Tibial nerve (tissue), 4 donors: ENCODE measurements at regions not wholly inside any gene's neighbourhood (a gene's known extent, or its start where the extent isn't known, plus 50 kb on each side); places are given as distances from the start of the nearest gene placed in this dataset.

Experiments used
- DNase-seq, 2 donors: peaks; one replicate each; pipeline ENCODE4 v3.0.0-alpha.2; 2019; ENCODE audit warnings: low spot score in 2 of 2
- H3K27ac ChIP-seq, 4 donors: fragments of 200-600 bp; sonication (generic) in 3 of 4; one replicate each; pipeline ENCODE4 v1.5.1; 2017 to 2019; ENCODE audit warnings: mild to moderate bottlenecking in 1 of 4
- H3K27me3 ChIP-seq, 2 donors: fragments of 200-600 bp; sonication (generic) in 1 of 2; one replicate each; pipeline versions ENCODE4 v1.5.1 to v1.6.0; 2017 to 2019
- H3K36me3 ChIP-seq, 3 donors: fragments of 200-600 bp; sonication (generic); one replicate each; pipeline ENCODE4 v1.5.1; 2018 to 2019
- H3K4me1 ChIP-seq, 4 donors: fragments of 200-600 bp; sonication (generic) in 3 of 4; one replicate each; pipeline ENCODE4 v1.5.1; 2017 to 2019
- H3K4me3 ChIP-seq, 4 donors: fragments of 200-600 bp; sonication (generic) in 3 of 4; one replicate each; pipeline ENCODE4 v1.5.1; 2017 to 2019; ENCODE audit warnings: mild to moderate bottlenecking in 1 of 4, moderate library complexity in 1 of 4
- H3K9me3 ChIP-seq, 4 donors: fragments of 200-600 bp; sonication (generic) in 3 of 4; one replicate each; pipeline ENCODE4 v1.5.1; 2017 to 2019
- EP300 ChIP-seq, 2 donors: sonication (generic); formaldehyde crosslinking; IDR thresholded peaks; one replicate each; pipeline ENCODE4 v1.6.1; 2017; ENCODE audit warnings: antibody characterized with exemption in 2 of 2, mild to moderate bottlenecking in 1 of 2
- POLR2A ChIP-seq, 2 donors: fragments of 450-650 bp; IDR thresholded peaks; one replicate each; pipeline ENCODE4 v1.6.1; 2017; ENCODE audit warnings: antibody characterized with exemption in 2 of 2, mild to moderate bottlenecking in 2 of 2, moderate library complexity in 2 of 2
- WGBS, 2 donors: methylation state at CpG; one replicate each; pipeline ENCODE4 v1.1.5; 2018; 5-methylcytosine and 5-hydroxymethylcytosine counted together
- TF ChIP-seq, protein P1 (sequence below), 5 experiments: fragments of 200-600 bp in 3 of 5; fragments of 450-650 bp in 2 of 5; sonication (generic) in 3 of 5; IDR thresholded peaks; one replicate each; pipeline ENCODE4 v1.5.1; 2016 to 2019; ENCODE audit warnings: antibody characterized with exemption in 5 of 5, mild to moderate bottlenecking in 3 of 5, moderate library complexity in 2 of 5

DNA sequence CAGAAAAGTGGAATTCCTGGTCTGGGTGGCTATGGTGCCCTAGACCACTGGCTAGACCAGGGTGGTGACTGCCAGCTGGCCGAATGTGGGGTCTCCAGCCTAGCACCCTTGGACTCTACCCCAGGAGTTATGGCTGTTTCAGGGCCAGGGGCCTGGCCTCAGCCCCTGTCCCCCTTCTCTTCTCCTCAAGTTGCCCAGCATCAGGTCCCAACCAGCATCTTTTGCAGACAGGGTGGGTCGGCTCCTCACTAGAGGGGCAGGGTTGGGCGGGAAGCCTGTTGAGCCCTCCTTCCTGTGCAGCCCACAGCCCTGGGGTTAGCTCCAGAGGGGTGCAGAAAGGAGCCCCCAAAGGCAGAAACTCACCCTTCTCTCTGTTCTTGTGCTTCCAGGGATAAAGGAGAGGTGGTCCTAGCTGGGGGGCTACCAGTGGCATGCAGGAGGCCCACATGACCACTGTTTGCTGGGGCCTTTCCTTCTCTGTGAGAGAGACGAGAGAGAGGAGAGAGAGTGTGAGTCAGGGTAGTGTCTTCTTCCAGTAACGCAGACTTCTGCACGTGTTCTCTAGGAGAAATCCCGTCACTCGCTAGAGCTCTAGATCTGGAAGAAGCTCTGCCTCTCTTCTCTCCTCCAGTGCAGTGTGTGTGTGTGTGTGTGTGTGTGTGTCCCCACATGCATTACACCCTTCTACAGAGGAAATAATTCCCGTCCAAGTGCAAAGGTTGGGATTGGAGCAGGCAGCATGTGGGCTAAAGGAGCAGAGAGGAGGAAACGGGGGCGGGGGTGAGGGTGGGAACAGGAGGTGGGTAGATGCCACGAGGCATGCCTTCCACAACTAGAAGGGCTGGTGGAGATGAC, 209.4 kb downstream of the SEC14L1 start:
- Histone ChIP-seq H3K4me3 (no peak overlapping the region), H3K27ac (peak overlapping the region in 3 of 4 donors; percentile 23 to 81 (median 80)), H3K4me1 (peaks cover 0 to 64% (median 35%) of the 10 kb centered on the region in 4 donors), H3K27me3 (no peaks in the 10 kb centered on the region), H3K9me3 (no peaks in the 10 kb centered on the region), H3K36me3 (no peaks in the 10 kb centered on the region)
- DNase-seq, result peak in 1 of 2 donors; percentile 8
- WGBS, 2 donors, result 36% methylated on average over 11 of the region's 12 CpGs
- TF ChIP-seq POLR2A (IDR thresholded peaks at IDR 0.05) (no peak), EP300 (IDR thresholded peaks at IDR 0.05) (no peak)
- TF ChIP-seq, protein P1, sequence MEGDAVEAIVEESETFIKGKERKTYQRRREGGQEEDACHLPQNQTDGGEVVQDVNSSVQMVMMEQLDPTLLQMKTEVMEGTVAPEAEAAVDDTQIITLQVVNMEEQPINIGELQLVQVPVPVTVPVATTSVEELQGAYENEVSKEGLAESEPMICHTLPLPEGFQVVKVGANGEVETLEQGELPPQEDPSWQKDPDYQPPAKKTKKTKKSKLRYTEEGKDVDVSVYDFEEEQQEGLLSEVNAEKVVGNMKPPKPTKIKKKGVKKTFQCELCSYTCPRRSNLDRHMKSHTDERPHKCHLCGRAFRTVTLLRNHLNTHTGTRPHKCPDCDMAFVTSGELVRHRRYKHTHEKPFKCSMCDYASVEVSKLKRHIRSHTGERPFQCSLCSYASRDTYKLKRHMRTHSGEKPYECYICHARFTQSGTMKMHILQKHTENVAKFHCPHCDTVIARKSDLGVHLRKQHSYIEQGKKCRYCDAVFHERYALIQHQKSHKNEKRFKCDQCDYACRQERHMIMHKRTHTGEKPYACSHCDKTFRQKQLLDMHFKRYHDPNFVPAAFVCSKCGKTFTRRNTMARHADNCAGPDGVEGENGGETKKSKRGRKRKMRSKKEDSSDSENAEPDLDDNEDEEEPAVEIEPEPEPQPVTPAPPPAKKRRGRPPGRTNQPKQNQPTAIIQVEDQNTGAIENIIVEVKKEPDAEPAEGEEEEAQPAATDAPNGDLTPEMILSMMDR (IDR thresholded peaks at IDR 0.05), result no peak

DNA sequence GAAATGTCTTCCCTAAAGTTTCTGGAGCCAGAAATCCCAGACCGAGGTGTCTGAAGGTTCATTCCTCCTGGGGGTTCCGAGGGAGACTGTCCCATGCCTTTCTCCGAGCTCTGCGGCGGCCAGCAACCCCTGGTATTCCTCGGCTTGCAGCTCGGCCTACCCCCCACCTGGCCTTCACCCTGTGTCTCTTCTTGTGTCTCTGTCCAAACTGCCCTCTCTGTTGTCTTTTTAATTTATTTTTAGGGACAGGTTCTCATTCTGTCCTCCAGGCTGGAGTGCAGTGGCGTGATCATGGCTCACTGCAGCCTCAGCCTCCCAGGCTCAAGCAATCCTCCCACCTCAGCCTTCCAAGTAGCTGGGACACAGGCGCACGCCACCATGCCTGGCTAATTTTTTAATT, 211.7 kb downstream of the SEC14L1 start:
- H3K36me3 ChIP-seq, result no peaks in the 10 kb centered on the region
- H3K4me3 ChIP-seq, result no peak overlapping the region
- H3K27me3 ChIP-seq, result no peaks in the 10 kb centered on the region
- H3K4me1 ChIP-seq, result peaks cover 0 to 65% (median 38%) of the 10 kb centered on the region in 4 donors
- H3K9me3 ChIP-seq, result no peaks in the 10 kb centered on the region
- WGBS, 2 donors, result 92 to 95% methylated on average over 10 of the region's 10 CpGs
- peak overlapping the region in 1 of 4 donors; percentile 80 for H3K27ac ChIP-seq
- DNase-seq, result peak in 1 of 2 donors; percentile 4
- TF ChIP-seq, protein P1 (IDR thresholded peaks at IDR 0.05), result no peak
- no peak for TF ChIP-seq POLR2A (IDR thresholded peaks at IDR 0.05)
- no peak for TF ChIP-seq EP300 (IDR thresholded peaks at IDR 0.05)

DNA sequence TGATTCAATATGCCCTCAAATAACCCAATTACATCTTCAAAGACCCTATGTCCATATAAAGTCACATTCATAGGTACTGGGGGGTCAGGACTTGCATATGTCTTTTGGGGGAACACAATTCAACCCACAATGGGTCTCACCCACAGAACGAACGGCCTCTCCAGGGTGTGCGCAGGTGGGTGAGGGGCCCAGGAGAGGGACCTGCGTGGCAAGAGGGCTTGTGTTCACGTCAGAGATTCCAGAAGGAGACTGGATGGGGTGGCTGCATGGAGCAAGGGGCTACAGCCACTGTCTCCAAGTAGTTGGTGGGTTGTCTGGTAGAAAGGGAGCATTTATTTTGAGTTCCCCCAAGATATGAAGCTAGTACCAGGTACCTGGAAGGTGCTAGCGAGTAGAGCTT, 212.2 kb downstream of the SEC14L1 start:
- Histone ChIP-seq H3K27ac (peak overlapping the region in 1 of 4 donors; percentile 15), H3K4me3 (no peak overlapping the region), H3K36me3 (no peaks in the 10 kb centered on the region), H3K4me1 (peaks cover 0 to 71% (median 38%) of the 10 kb centered on the region in 4 donors), H3K27me3 (no peaks in the 10 kb centered on the region), H3K9me3 (no peaks in the 10 kb centered on the region)
- DNase-seq, result peak in 1 of 2 donors; percentile 4
- WGBS, 2 donors, result 94 to 97% methylated on average over 6 of the region's 6 CpGs
- TF ChIP-seq EP300 (IDR thresholded peaks at IDR 0.05) (no peak), POLR2A (IDR thresholded peaks at IDR 0.05) (no peak)
- TF ChIP-seq, protein P1 (IDR thresholded peaks at IDR 0.05), result no peak

DNA sequence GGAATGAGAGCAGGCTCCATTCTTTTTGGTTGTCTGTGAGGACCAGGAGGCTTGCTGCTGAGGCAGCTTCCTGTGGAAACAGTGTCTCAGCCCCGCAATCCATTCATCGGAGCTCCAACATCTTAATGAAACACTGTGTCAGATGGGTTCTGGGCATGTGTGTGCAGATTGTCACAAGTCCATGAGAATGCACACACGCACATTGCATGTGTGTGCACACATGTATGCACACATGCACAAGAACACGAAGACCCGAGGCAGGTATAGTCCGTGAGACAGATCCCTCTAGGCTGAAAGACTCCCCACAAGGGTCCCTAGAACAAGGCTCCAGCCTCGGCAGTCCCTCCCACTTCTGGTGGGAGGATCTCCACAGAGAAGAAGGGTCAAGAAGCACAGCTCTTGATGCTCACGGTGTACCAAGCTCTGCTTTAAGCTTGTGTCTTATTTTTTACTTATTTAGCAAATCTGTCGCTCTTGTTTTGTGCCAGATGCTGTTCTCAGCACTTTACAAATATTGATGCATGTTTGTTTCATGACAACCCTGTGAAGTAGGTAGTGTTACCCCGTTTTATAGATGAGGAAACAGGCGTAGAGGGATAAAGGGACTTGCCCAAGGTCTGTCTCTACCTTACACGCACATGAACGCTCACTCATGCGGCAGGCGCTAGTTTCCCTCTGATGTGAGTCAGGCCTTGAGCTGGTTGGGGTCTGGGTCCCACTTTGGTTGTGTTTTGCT, 213.1 kb downstream of the SEC14L1 start:
- Histone ChIP-seq H3K27ac (peak overlapping the region in 3 of 4 donors; percentile 45 to 72 (median 66)), H3K4me1 (peaks cover 0 to 73% (median 36%) of the 10 kb centered on the region in 4 donors)
- peak in 1 of 2 donors; percentile 9 for DNase-seq

More for the DNA sequence above, 213.1 kb downstream of the SEC14L1 start:
- Histone ChIP-seq H3K4me3 (no peak overlapping the region), H3K9me3 (no peaks in the 10 kb centered on the region), H3K36me3 (no peaks in the 10 kb centered on the region), H3K27me3 (no peaks in the 10 kb centered on the region)
- TF ChIP-seq, protein P1 (IDR thresholded peaks at IDR 0.05), result no peak
- no peak for TF ChIP-seq EP300 (IDR thresholded peaks at IDR 0.05)
- no peak for TF ChIP-seq POLR2A (IDR thresholded peaks at IDR 0.05)
- 72 to 73% methylated on average over 15 of the region's 15 CpGs for WGBS, 2 donors
